22Rv1 (cell line): ENCODE measurements at regions not wholly inside any gene's neighbourhood (a gene's known extent, or its start where the extent isn't known, plus 50 kb on each side); places are given as distances from the start of the nearest gene placed in this dataset.

Experiments
- ZFX ChIP-seq: fragments of 450-650 bp; IDR thresholded peaks from 2 replicates; pipeline ENCODE4 v1.6.1; 2017; ENCODE audit warnings: antibody characterized with exemption, borderline replicate concordance
- TF ChIP-seq, protein P1 (sequence below): fragments of 450-650 bp; IDR thresholded peaks from 2 replicates; pipeline ENCODE4 v1.5.1; 2017; ENCODE audit warnings: mild to moderate bottlenecking

DNA sequence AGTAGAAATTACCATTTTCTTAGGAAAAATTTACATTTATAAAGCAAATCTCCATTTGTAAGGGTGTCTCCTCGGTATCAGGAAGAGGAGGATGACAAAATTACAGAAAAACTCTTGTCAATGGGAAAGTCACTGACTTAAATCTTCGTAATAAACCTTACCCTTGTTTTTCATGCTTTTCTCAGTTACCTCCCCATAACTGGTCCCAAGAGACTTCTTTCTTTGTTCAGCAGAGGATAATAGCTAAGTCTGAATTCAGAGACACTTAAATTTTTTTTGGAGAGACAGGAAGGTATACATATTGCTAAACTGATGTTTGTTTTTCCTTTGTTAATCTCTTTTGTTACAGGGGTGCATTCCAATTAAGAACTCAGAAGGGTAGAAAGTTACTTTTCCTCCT is 125.5 kb upstream of the JADE1 start:
- TF ChIP-seq, protein P1, sequence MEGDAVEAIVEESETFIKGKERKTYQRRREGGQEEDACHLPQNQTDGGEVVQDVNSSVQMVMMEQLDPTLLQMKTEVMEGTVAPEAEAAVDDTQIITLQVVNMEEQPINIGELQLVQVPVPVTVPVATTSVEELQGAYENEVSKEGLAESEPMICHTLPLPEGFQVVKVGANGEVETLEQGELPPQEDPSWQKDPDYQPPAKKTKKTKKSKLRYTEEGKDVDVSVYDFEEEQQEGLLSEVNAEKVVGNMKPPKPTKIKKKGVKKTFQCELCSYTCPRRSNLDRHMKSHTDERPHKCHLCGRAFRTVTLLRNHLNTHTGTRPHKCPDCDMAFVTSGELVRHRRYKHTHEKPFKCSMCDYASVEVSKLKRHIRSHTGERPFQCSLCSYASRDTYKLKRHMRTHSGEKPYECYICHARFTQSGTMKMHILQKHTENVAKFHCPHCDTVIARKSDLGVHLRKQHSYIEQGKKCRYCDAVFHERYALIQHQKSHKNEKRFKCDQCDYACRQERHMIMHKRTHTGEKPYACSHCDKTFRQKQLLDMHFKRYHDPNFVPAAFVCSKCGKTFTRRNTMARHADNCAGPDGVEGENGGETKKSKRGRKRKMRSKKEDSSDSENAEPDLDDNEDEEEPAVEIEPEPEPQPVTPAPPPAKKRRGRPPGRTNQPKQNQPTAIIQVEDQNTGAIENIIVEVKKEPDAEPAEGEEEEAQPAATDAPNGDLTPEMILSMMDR: no peak
- TF ChIP-seq ZFX: no peak
